Osteocyte (in vitro differentiated cells): ENCODE measurements at regions not wholly inside any gene's neighbourhood (a gene's known extent, or its start where the extent isn't known, plus 50 kb on each side); places are given as distances from the start of the nearest gene placed in this dataset.
A peak's percentile ranks its signal among the peaks of the same experiment; 100 is the strongest.

Experiments used
- DNase-seq: peaks from one replicate; pipeline ENCODE4 v3.0.0; 2021; ENCODE audit warnings: mixed read lengths; ENCODE audit not compliant: unreplicated experiment; ENCODE audit errors: extremely low spot score
- H3K27ac Mint-ChIP-seq: one replicate; pipeline ENCODE4 v1.8.0; 2021; ENCODE audit warnings: mild to moderate bottlenecking, mixed read lengths; ENCODE audit not compliant: unreplicated experiment
- H3K27me3 Mint-ChIP-seq: one replicate; pipeline ENCODE4 v1.8.0; 2021; ENCODE audit warnings: mixed read lengths; ENCODE audit not compliant: unreplicated experiment
- H3K36me3 Mint-ChIP-seq: one replicate; pipeline ENCODE4 v1.8.0; 2021; ENCODE audit warnings: mixed read lengths; ENCODE audit not compliant: unreplicated experiment
- H3K4me1 Mint-ChIP-seq: one replicate; pipeline ENCODE4 v1.8.0; 2021; ENCODE audit warnings: mixed read lengths; ENCODE audit not compliant: unreplicated experiment
- H3K4me3 Mint-ChIP-seq: one replicate; pipeline ENCODE4 v1.8.0; 2021; ENCODE audit warnings: mild to moderate bottlenecking, moderate library complexity, mixed read lengths; ENCODE audit not compliant: unreplicated experiment
- H3K9me3 Mint-ChIP-seq: one replicate; pipeline ENCODE4 v1.8.0; 2021; ENCODE audit warnings: mixed read lengths; ENCODE audit not compliant: unreplicated experiment
- CTCF ChIP-seq: fragments of 200-600 bp; sonication (generic); IDR thresholded peaks from 2 replicates; pipeline ENCODE4 v1.5.0; 2021; ENCODE audit warnings: antibody characterized with exemption, mild to moderate bottlenecking, moderate library complexity

- no peaks in the 10 kb centered on the region for H3K9me3 Mint-ChIP-seq
- H3K36me3 Mint-ChIP-seq: no peaks in the 10 kb centered on the region
- DNase-seq: no peak
- H3K4me1 Mint-ChIP-seq: peaks cover 44% of the 10 kb centered on the region
- H3K27me3 Mint-ChIP-seq: no peaks in the 10 kb centered on the region
- no peak for TF ChIP-seq CTCF
- no peak overlapping the region for H3K27ac Mint-ChIP-seq
- no peak overlapping the region for H3K4me3 Mint-ChIP-seq
Observed at GRCh38 chr2:220583725-220584124, 956.3 kb downstream of the SLC4A3 start.

GRCh38 chr2:220585241-220585640 lies 957.8 kb downstream of the SLC4A3 start:
- H3K27me3 Mint-ChIP-seq: no peaks in the 10 kb centered on the region
- H3K4me1 Mint-ChIP-seq: peaks cover 44% of the 10 kb centered on the region
- no peak for DNase-seq
- H3K27ac Mint-ChIP-seq: peak overlapping the region; percentile 48
- H3K9me3 Mint-ChIP-seq: no peaks in the 10 kb centered on the region
- no peak overlapping the region for H3K4me3 Mint-ChIP-seq
- TF ChIP-seq CTCF: no peak
- H3K36me3 Mint-ChIP-seq: no peaks in the 10 kb centered on the region

GRCh38 chr2:220586980-220587530 lies 959.6 kb downstream of the SLC4A3 start:
- Mint-ChIP-seq H3K27ac (peak overlapping the region; percentile 59), H3K4me1 (peaks cover 45% of the 10 kb centered on the region), H3K4me3 (no peak overlapping the region), H3K9me3 (no peaks in the 10 kb centered on the region), H3K27me3 (no peaks in the 10 kb centered on the region), H3K36me3 (no peaks in the 10 kb centered on the region)
- DNase-seq: no peak
- no peak for TF ChIP-seq CTCF

GRCh38 chr2:220588148-220588547 lies 960.7 kb downstream of the SLC4A3 start:
- no peaks in the 10 kb centered on the region for H3K36me3 Mint-ChIP-seq
- TF ChIP-seq CTCF: no peak
- no peak for DNase-seq
- no peak overlapping the region for H3K4me3 Mint-ChIP-seq
- H3K27ac Mint-ChIP-seq: no peak overlapping the region
- H3K27me3 Mint-ChIP-seq: no peaks in the 10 kb centered on the region
- no peaks in the 10 kb centered on the region for H3K9me3 Mint-ChIP-seq
- peaks cover 51% of the 10 kb centered on the region for H3K4me1 Mint-ChIP-seq

GRCh38 chr2:220590476-220590875 lies 963.0 kb downstream of the SLC4A3 start:
- Mint-ChIP-seq H3K27me3 (no peaks in the 10 kb centered on the region), H3K27ac (no peak overlapping the region), H3K9me3 (no peaks in the 10 kb centered on the region), H3K4me3 (no peak overlapping the region), H3K4me1 (peaks cover 48% of the 10 kb centered on the region), H3K36me3 (no peaks in the 10 kb centered on the region)
- no peak for TF ChIP-seq CTCF
- no peak for DNase-seq
